Tibial nerve (tissue), 4 donors: ENCODE measurements at regions not wholly inside any gene's neighbourhood (a gene's known extent, or its start where the extent isn't known, plus 50 kb on each side); places are given as distances from the start of the nearest gene placed in this dataset.

ENCODE experiments used
- EP300 ChIP-seq, 2 donors: sonication (generic); formaldehyde crosslinking; IDR thresholded peaks; one replicate each; pipeline ENCODE4 v1.6.1; 2017; ENCODE audit warnings: antibody characterized with exemption in 2 of 2, mild to moderate bottlenecking in 1 of 2
- TF ChIP-seq, protein P1 (sequence below), 5 experiments: fragments of 200-600 bp in 3 of 5; fragments of 450-650 bp in 2 of 5; sonication (generic) in 3 of 5; IDR thresholded peaks; one replicate each; pipeline ENCODE4 v1.5.1; 2016 to 2019; ENCODE audit warnings: antibody characterized with exemption in 5 of 5, mild to moderate bottlenecking in 3 of 5, moderate library complexity in 2 of 5

GRCh38 chr13:99614465-99614885 is 113.2 kb downstream of the TM9SF2 start:
- TF ChIP-seq, protein P1, sequence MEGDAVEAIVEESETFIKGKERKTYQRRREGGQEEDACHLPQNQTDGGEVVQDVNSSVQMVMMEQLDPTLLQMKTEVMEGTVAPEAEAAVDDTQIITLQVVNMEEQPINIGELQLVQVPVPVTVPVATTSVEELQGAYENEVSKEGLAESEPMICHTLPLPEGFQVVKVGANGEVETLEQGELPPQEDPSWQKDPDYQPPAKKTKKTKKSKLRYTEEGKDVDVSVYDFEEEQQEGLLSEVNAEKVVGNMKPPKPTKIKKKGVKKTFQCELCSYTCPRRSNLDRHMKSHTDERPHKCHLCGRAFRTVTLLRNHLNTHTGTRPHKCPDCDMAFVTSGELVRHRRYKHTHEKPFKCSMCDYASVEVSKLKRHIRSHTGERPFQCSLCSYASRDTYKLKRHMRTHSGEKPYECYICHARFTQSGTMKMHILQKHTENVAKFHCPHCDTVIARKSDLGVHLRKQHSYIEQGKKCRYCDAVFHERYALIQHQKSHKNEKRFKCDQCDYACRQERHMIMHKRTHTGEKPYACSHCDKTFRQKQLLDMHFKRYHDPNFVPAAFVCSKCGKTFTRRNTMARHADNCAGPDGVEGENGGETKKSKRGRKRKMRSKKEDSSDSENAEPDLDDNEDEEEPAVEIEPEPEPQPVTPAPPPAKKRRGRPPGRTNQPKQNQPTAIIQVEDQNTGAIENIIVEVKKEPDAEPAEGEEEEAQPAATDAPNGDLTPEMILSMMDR (IDR thresholded peaks at IDR 0.05) = no peak
- no peak for TF ChIP-seq EP300 (IDR thresholded peaks at IDR 0.05)
